ENCODE measurements at regions not wholly inside any gene's neighbourhood (a gene's known extent, or its start where the extent isn't known, plus 50 kb on each side); places are given as distances from the start of the nearest gene placed in this dataset.

DNA sequence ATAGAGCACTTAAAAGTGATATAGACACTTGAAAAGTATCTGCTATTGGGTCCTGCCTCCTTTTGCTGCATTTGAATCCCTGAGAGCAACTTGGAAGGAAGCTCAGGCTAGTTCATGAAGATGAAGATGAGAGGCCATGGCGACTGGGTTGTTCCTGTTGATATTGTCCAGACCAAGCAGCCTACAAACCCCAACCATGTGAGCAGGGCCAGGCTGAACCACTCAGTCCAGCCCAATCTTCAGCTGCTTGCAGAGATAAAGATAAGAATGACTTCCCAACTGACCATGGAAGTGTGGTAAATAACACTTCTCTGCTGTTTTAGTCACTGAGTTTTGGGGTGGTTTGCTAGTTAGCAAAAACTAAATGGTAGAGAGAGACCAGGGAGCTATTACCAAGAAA, 417.6 kb downstream of the SOX11 start:
- no peaks in the 10 kb centered on the region for H3K9me2 ChIP-seq
- 29% methylated on average over 1 of the region's 1 CpG for WGBS (ENCODE audit: low lambda C conversion rate)
- POLR2A ChIA-PET = no interaction called here

DNA sequence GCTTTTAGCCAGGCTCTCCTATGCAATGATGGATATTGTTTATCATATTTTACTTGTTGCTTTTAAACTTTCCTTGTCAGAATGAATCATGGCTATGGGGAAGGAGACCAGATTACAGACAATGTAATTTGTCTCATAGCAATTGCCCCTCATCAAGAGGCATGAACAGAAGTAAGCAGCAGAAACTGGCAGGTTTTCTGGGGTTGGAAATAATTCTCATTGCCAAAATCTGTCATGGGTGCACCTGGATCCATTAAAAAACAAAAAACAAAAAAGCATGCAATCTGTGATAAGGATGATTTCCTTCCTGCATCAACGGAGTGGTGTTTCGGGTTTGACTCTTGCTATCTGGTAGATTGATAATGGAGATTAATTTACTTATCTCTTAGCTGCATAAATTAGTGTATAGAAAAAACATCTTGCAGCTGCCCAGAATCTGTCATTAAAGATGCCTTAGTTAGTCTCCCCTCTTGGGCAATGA, 419.6 kb downstream of the SOX11 start:
- no peaks in the 10 kb centered on the region for H4K20me1 ChIP-seq (ENCODE audit: insufficient read depth)
- H3K79me2 ChIP-seq (ENCODE audit: insufficient read depth) = no peaks in the 10 kb centered on the region
- WGBS (ENCODE audit: low lambda C conversion rate) = 13% methylated on average over 2 of the region's 2 CpGs
- DNase-seq = peak; percentile 46
- no peak overlapping the region for H3K4me2 ChIP-seq
- no peak overlapping the region for H3K9ac ChIP-seq
- H2AFZ ChIP-seq (ENCODE audit: low read depth) = no peak overlapping the region
- ChIA-PET CTCF (interaction anchor here (0.9 to 1.4 kb wide), 4 partner anchors 16 to 139 kb away, joined by 3 read pairs; no protein-coding TSS in a partner anchor), POLR2A (no interaction called here)
- no peaks in the 10 kb centered on the region for H3K36me3 ChIP-seq (replicated peaks in 1 of 2; ENCODE audit: control insufficient read depth in 1 of 2, insufficient read depth in 2 of 2, low read length in 1 of 2)
- no peaks in the 10 kb centered on the region for H3K9me3 ChIP-seq
- H3K27me3 ChIP-seq (ENCODE audit: insufficient read depth) = no peaks in the 10 kb centered on the region
- H3F3A ChIP-seq (replicated peaks; ENCODE audit: insufficient read depth) = no peaks in the 10 kb centered on the region
- no peak overlapping the region; a peak in 1 of 4 replicates for H3K4me3 ChIP-seq (ENCODE audit: low read depth in 2 of 2, low read length in 1 of 2)
- H3K27ac ChIP-seq (ENCODE audit: low read depth in 2 of 2, low read length in 1 of 2) = peak overlapping the region in 1 of 2 experiments; percentile 50; a peak in 1 of 4 replicates
- H3K9me2 ChIP-seq = no peaks in the 10 kb centered on the region
- H3K4me1 ChIP-seq (ENCODE audit: control insufficient read depth in 1 of 2, insufficient read depth in 2 of 2, low read depth in 1 of 2, low read length in 1 of 2) = peaks cover 0 to 17% of the 10 kb centered on the region in 2 experiments; a peak in 2 of 4 replicates
- TF ChIP-seq RFX5 (IDR thresholded peaks at IDR 0.05; ENCODE audit: low read length) (no peak), ELF1 (IDR thresholded peaks at IDR 0.05) (no peak), RCOR1 (IDR thresholded peaks at IDR 0.05; ENCODE audit: low read length) (peak; percentile 50; the same call in 1 of the 2 replicates), GATA2 (CRISPR knock-in tag; IDR thresholded peaks at IDR 0.05) (peak; percentile 96), YY1 (IDR thresholded peaks at IDR 0.05; ENCODE audit: low read depth) (no peak), EP300 (IDR thresholded peaks at IDR 0.05; ENCODE audit: borderline replicate concordance in 1 of 2, low read depth in 1 of 2, low read length in 1 of 2) (peak in 1 of 2 experiments; percentile 86; a peak in 2 of 4 replicates), TEAD4 (IDR thresholded peaks at IDR 0.05; ENCODE audit: borderline replicate concordance, insufficient read depth) (0 out of 2 replicates have a peak, but pooled peaks have one; percentile 7), FOSL2 (IDR thresholded peaks at IDR 0.05; ENCODE audit: borderline replicate concordance, low read depth) (no peak), SMC3 (IDR thresholded peaks at IDR 0.05; ENCODE audit: low read depth, low read length) (no peak)
- TF ChIP-seq, protein P1, sequence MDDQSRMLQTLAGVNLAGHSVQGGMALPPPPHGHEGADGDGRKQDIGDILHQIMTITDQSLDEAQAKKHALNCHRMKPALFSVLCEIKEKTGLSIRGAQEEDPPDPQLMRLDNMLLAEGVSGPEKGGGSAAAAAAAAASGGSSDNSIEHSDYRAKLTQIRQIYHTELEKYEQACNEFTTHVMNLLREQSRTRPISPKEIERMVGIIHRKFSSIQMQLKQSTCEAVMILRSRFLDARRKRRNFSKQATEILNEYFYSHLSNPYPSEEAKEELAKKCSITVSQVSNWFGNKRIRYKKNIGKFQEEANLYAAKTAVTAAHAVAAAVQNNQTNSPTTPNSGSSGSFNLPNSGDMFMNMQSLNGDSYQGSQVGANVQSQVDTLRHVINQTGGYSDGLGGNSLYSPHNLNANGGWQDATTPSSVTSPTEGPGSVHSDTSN (IDR thresholded peaks at IDR 0.05) = no peak
- TF ChIP-seq, protein P2, sequence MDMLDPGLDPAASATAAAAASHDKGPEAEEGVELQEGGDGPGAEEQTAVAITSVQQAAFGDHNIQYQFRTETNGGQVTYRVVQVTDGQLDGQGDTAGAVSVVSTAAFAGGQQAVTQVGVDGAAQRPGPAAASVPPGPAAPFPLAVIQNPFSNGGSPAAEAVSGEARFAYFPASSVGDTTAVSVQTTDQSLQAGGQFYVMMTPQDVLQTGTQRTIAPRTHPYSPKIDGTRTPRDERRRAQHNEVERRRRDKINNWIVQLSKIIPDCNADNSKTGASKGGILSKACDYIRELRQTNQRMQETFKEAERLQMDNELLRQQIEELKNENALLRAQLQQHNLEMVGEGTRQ (IDR thresholded peaks at IDR 0.05; ENCODE audit: borderline replicate concordance, low read depth, low read length) = no peak
- TF ChIP-seq, protein P3, sequence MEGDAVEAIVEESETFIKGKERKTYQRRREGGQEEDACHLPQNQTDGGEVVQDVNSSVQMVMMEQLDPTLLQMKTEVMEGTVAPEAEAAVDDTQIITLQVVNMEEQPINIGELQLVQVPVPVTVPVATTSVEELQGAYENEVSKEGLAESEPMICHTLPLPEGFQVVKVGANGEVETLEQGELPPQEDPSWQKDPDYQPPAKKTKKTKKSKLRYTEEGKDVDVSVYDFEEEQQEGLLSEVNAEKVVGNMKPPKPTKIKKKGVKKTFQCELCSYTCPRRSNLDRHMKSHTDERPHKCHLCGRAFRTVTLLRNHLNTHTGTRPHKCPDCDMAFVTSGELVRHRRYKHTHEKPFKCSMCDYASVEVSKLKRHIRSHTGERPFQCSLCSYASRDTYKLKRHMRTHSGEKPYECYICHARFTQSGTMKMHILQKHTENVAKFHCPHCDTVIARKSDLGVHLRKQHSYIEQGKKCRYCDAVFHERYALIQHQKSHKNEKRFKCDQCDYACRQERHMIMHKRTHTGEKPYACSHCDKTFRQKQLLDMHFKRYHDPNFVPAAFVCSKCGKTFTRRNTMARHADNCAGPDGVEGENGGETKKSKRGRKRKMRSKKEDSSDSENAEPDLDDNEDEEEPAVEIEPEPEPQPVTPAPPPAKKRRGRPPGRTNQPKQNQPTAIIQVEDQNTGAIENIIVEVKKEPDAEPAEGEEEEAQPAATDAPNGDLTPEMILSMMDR (IDR thresholded peaks at IDR 0.05) = no peak

More for the DNA sequence above, 417.6 kb downstream of the SOX11 start:
- H3K4me1 ChIP-seq (ENCODE audit: control insufficient read depth in 1 of 2, insufficient read depth in 2 of 2, low read depth in 1 of 2, low read length in 1 of 2) = peaks cover 0 to 17% of the 10 kb centered on the region in 2 experiments; a peak in 2 of 4 replicates
- H3K4me2 ChIP-seq = no peak overlapping the region
- H3K27me3 ChIP-seq (ENCODE audit: insufficient read depth) = no peaks in the 10 kb centered on the region
- no peak for TF ChIP-seq ELF1 (IDR thresholded peaks at IDR 0.05)
- TF ChIP-seq TAF1 (IDR thresholded peaks at IDR 0.05; ENCODE audit: borderline replicate concordance, low read depth, low read length) = no peak
- TF ChIP-seq MXI1 (IDR thresholded peaks at IDR 0.05; ENCODE audit: low read depth, low read length) = no peak
- TF ChIP-seq, protein P3 (IDR thresholded peaks at IDR 0.05) = no peak
- no peak for TF ChIP-seq POLR2AphosphoS5 (IDR thresholded peaks at IDR 0.05; ENCODE audit: low read depth, low read length)
- TF ChIP-seq, protein P4, sequence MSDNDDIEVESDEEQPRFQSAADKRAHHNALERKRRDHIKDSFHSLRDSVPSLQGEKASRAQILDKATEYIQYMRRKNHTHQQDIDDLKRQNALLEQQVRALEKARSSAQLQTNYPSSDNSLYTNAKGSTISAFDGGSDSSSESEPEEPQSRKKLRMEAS (IDR thresholded peaks at IDR 0.05; ENCODE audit: low read depth) = no peak
- no peak for TF ChIP-seq NFIC (IDR thresholded peaks at IDR 0.05; ENCODE audit: borderline replicate concordance)
- TF ChIP-seq TCF12 (IDR thresholded peaks at IDR 0.05) = no peak
- TF ChIP-seq RCOR1 (IDR thresholded peaks at IDR 0.05; ENCODE audit: low read length) = no peak
- no peak for TF ChIP-seq FOSL2 (IDR thresholded peaks at IDR 0.05; ENCODE audit: borderline replicate concordance, low read depth)
- TF ChIP-seq, protein P2 (IDR thresholded peaks at IDR 0.05; ENCODE audit: borderline replicate concordance, low read depth, low read length) = no peak
- TF ChIP-seq YY1 (IDR thresholded peaks at IDR 0.05; ENCODE audit: low read depth) = no peak
- no peak for TF ChIP-seq CHD2 (IDR thresholded peaks at IDR 0.05; ENCODE audit: low read length, partially characterized antibody)
- TF ChIP-seq RAD21 (IDR thresholded peaks at IDR 0.05; ENCODE audit: low read length) = no peak
- no peak overlapping the region for H3K27ac ChIP-seq (ENCODE audit: low read depth in 2 of 2, low read length in 1 of 2)
- CTCF ChIA-PET = interaction anchor here (0.6 kb wide), 1 partner anchor 648 kb away, joined by 3 read pairs; no protein-coding TSS in a partner anchor
- DNase-seq = no peak
- no peaks in the 10 kb centered on the region for H3K79me2 ChIP-seq (ENCODE audit: insufficient read depth)
- no peaks in the 10 kb centered on the region for H4K20me1 ChIP-seq (ENCODE audit: insufficient read depth)
- no peak overlapping the region for H2AFZ ChIP-seq (ENCODE audit: low read depth)
- H3F3A ChIP-seq (replicated peaks; ENCODE audit: insufficient read depth) = no peaks in the 10 kb centered on the region
- no peak overlapping the region for H3K9ac ChIP-seq
- H3K36me3 ChIP-seq (replicated peaks in 1 of 2; ENCODE audit: control insufficient read depth in 1 of 2, insufficient read depth in 2 of 2, low read length in 1 of 2) = no peaks in the 10 kb centered on the region
- H3K4me3 ChIP-seq (ENCODE audit: low read depth in 2 of 2, low read length in 1 of 2) = no peak overlapping the region
- no peaks in the 10 kb centered on the region for H3K9me3 ChIP-seq

All from SK-N-SH (cell line).